Stimulated activated CD4-positive, alpha-beta T cell treated with anti-CD3 and anti-CD28 coated beads, Interleukin-4, amount 100 ng/mL, for 4 hours (primary cell): ENCODE measurements at regions not wholly inside any gene's neighbourhood (a gene's known extent, or its start where the extent isn't known, plus 50 kb on each side); places are given as distances from the start of the nearest gene placed in this dataset.
"Not testable (repeated sequence)": the region's sequence is repeated elsewhere in the genome, so short reads cannot be mapped to it uniquely, and the experiment has no call there.

Experiments
- DNase-seq, 2 experiments: peaks; one replicate each; pipeline ENCODE4 v3.0.0-alpha.2; 2020

DNA sequence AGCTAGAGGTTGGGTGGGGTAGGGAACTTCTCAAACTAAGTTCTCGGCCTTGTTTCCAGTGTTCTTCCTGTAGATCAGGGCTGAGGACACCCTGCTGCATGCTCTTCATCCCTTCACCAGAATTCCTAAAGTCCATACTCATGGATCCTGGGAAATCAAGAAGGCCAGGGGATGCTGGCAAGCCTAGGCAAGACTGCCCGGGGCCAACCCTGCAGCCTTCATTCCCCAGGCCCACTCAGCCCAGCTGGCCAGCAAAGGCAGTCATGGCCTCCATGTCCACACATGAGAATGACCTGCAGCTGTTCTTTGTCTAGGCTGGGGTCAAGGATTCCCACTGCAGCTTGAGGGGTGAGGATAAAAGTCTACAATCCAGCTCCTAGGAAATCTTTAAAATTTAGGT, 109.3 kb upstream of the ETV6 start:
- DNase-seq = no peak

- DNase-seq = no peak
Observed at GRCh38 chr12:11540615-11541310, 108.7 kb upstream of the ETV6 start.

- DNase-seq = no peak
Observed at GRCh38 chr12:11542599-11542998, 106.9 kb upstream of the ETV6 start.

DNA sequence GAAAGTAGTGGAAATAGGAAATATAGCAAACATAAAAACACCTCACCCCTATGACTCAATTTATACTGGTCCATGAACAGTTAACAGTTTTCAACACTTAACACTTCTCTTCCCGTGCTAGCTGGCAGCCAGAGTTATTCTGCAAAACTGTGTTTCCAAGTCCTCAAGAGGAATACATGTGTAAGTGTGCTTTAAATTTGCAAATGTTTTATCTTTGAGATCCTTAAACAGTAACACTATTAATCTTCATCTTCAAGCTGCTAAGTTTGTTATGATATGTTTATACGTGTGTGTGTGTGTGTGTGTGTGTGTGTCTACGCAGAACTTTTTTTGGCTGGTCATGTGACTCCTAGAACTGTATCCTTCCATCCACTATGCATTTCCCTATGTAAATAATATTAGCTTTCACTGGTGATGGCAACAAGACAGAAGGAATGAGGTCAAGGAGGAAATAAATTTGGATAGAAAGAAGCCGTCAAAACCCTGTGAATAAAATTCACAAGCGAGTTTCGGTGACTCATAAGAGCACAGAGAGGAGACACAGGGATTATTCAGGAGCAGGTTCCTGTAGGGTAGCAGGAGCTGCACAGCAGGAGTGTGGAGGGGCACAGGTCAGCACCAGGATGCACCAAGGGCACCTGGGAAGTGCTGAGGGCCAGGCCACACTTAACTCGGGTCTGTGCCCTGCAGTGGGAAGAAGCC, 105.9 kb upstream of the ETV6 start:
- DNase-seq = no peak

GRCh38 chr12:11545484-11546330, 103.8 kb upstream of the ETV6 start:
- DNase-seq = peak in 1 of 2 experiments; percentile 30

- DNase-seq = not testable (repeated sequence)
Observed at GRCh38 chr12:11546582-11547270, 102.7 kb upstream of the ETV6 start.

DNA sequence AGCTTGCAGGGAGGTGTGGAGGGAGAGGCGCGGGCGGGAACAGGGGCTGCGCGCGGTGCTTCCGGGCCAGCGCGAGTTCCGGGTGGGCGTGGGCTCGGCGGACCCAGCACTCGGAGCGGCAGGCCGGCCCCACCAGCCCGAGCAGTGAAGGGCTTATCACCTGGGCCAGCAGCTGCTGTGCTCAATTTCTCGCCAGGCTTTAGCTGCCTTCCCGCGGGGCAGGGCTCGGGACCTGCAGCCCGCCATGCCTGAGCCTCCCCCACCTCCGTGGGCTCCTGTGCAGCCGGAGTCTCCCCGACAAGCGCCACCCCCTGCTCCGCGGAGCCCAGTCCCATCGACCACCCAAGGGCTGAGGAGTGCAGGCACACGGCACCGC, 102.2 kb upstream of the ETV6 start:
- DNase-seq = peak; percentile 14 to 22

GRCh38 chr12:11549119-11549518, 100.4 kb upstream of the ETV6 start:
- DNase-seq = no peak

GRCh38 chr12:11553871-11554533, 95.5 kb upstream of the ETV6 start:
- DNase-seq = peak in 1 of 2 experiments; percentile 23

- DNase-seq = no peak
Observed at GRCh38 chr12:11555195-11555594, 94.3 kb upstream of the ETV6 start.

- no peak for DNase-seq
Observed at GRCh38 chr12:11555743-11556625, 93.5 kb upstream of the ETV6 start.

DNA sequence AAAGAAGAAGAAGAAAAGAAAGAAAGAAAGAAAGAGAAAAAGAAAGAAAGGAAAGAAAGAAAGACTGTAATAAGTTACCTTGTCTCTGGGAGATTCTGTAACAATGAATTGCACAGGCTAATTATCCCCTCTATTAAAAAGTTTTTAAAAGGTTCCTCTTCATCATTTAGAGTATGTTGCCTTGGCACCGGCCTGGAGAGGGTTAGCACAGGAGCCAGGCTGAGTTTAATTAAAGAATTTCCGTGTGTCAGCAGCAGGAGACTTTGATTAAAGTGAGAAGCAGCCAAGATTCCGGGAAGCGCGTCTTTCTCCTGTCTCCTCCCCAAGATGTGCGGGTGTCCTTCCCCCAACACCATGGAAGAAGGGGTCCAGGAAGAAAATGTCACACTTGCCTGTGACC, 92.8 kb upstream of the ETV6 start:
- DNase-seq = no peak

- no peak for DNase-seq
Observed at GRCh38 chr12:11559626-11560340, 89.7 kb upstream of the ETV6 start.

DNA sequence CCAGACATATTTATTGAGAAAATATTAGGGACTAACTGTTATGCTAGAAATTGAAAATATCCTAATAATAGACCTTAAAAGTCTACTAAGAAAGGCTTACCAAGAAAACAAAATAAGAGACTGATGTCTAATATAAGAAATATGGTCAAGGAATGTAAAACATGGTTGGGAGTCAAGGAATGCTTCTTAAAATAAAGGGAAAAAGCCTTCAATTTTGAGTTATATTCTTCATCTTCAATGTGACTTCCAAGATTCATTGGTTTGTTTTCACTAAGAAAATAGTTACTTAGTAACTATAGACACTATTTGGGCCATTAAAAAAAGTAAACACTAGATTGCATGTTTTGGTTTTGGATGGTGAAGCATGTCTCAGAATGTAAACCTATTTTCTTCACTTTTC, 88.1 kb upstream of the ETV6 start:
- DNase-seq = no peak

- DNase-seq = no peak
Observed at GRCh38 chr12:11563785-11564739, 85.4 kb upstream of the ETV6 start.

- DNase-seq = no peak
Observed at GRCh38 chr12:11564984-11565651, 84.4 kb upstream of the ETV6 start.

GRCh38 chr12:11565752-11566151, 83.7 kb upstream of the ETV6 start:
- no peak for DNase-seq

DNA sequence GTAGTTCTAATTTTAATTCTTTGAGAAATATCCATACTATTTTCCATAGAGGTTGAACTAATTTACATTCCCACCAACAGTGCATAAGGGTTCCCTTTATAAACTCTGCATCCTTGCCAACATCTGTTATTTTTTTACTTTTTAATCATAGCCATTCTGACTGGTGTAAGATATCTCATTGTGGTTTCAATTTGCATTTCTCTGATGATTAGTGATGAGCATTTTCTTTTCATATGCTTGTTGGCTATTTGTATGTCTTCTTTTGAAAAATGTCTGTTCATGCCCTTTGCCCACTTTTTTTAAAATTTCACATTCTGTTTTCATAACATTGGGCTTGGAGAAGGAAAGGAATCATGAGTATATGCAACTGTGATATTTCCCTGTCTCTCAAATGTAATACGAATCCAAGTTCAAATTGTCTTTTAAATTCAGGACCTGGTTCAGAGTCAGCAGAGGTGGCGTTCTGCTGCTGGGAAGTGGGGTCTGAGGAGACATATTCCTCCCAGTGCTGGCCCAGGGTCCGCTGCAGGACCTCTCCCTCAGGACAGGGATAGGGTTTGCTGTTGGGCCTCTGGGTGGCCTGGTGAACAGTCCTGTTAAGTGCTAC, 81.2 kb upstream of the ETV6 start:
- DNase-seq = no peak
